CD4-positive, alpha-beta T cell (primary cell): ENCODE measurements at regions not wholly inside any gene's neighbourhood (a gene's known extent, or its start where the extent isn't known, plus 50 kb on each side); places are given as distances from the start of the nearest gene placed in this dataset.

Experiments
- ATAC-seq: fragments of 200-7000 bp; cut with Tn5 transposase; one replicate; pipeline ENCODE4 v1.10.0; 2022; ENCODE audit warnings: mild to moderate bottlenecking; ENCODE audit not compliant: poor library complexity
- CTCF ChIA-PET: fragments of 350-600 bp; sonication (Branson Sonifier 250); formaldehyde crosslinking; loops from one replicate; lab custom pipeline; 2021; ENCODE audit warnings: antibody characterized with exemption, inconsistent platforms; lab: Charles Lee
- POLR2A ChIA-PET: fragments of 350-600 bp; sonication (Branson Sonifier 250); formaldehyde crosslinking; loops from one replicate; lab custom pipeline; 2021; ENCODE audit warnings: antibody characterized with exemption, inconsistent platforms; lab: Charles Lee
- DNase-seq, 14 experiments: peaks; one replicate each; pipeline ENCODE4 v3.0.0-alpha.2; 2013 to 2020; ENCODE audit warnings: mixed read lengths in 2 of 14
- H3K27ac ChIP-seq, 2 donors: one replicate each; pipeline versions ENCODE4 v1.5.1 to v1.7.0; 2013; ENCODE audit warnings: low read length in 2 of 2, low read depth in 1 of 2, mild to moderate bottlenecking in 1 of 2
- H3K27me3 ChIP-seq, 2 experiments: 1 replicate in 1 of 2; 2 replicates in 1 of 2; pipeline versions ENCODE4 v1.6.1 to v1.7.0; 2013; ENCODE audit warnings: low read length in 2 of 2, control low read depth in 1 of 2, mild to moderate bottlenecking in 1 of 2, moderate library complexity in 1 of 2; ENCODE audit not compliant: insufficient read depth in 2 of 2, control insufficient read depth in 1 of 2
- H3K36me3 ChIP-seq: one replicate; pipeline ENCODE4 v1.6.1; 2013; ENCODE audit warnings: low read length, control low read depth; ENCODE audit not compliant: insufficient read depth
- H3K4me1 ChIP-seq: one replicate; pipeline ENCODE4 v1.6.1; 2013; ENCODE audit warnings: low read length, control low read depth; ENCODE audit not compliant: insufficient read depth
- H3K4me3 ChIP-seq: one replicate; pipeline ENCODE4 v1.5.1; 2013; ENCODE audit warnings: mild to moderate bottlenecking, low read length, moderate library complexity
- H3K9me3 ChIP-seq, 2 experiments: 1 replicate in 1 of 2; 2 replicates in 1 of 2; pipeline versions ENCODE4 v1.6.1 to v1.7.0; 2013; ENCODE audit warnings: low read length in 2 of 2, mild to moderate bottlenecking in 2 of 2, control low read depth in 1 of 2, moderate library complexity in 1 of 2; ENCODE audit not compliant: control insufficient read depth in 1 of 2, insufficient read depth in 1 of 2
- H3K27ac Mint-ChIP-seq: one replicate; pipeline ENCODE4 v1.8.0; 2020; ENCODE audit warnings: mixed read lengths
- H3K27me3 Mint-ChIP-seq: one replicate; pipeline ENCODE4 v1.8.0; 2021; ENCODE audit warnings: mixed read lengths
- H3K36me3 Mint-ChIP-seq: one replicate; pipeline ENCODE4 v1.8.0; 2021; ENCODE audit warnings: low read depth, mixed read lengths
- H3K4me1 Mint-ChIP-seq: one replicate; pipeline ENCODE4 v1.8.0; 2021; ENCODE audit warnings: low read depth, mixed read lengths
- H3K4me3 Mint-ChIP-seq: one replicate; pipeline ENCODE4 v1.8.0; 2020; ENCODE audit warnings: mild to moderate bottlenecking, mixed read lengths
- H3K9me3 Mint-ChIP-seq: one replicate; pipeline ENCODE4 v1.8.0; 2020; ENCODE audit warnings: mixed read lengths
- CTCF ChIP-seq: fragments of 200-600 bp; IDR thresholded peaks from one replicate; pipeline ENCODE4 v1.8.0; 2022; ENCODE audit warnings: antibody characterized with exemption, mild to moderate bottlenecking
- intact Hi-C, 2 experiments: fragments of 100-400 bp; cut with DNase I in 1 of 2; cut with micrococcal nuclease in 1 of 2; formaldehyde crosslinking; loops; one replicate each; pipeline versions ENCODE4 v1.15.1 to v1.9.0; 2023 to 2025; cut with DNase I, micrococcal nuclease

- H3K4me1 ChIP-seq: no peaks in the 10 kb centered on the region
- no peaks in the 10 kb centered on the region for H3K27me3 Mint-ChIP-seq
- no peaks in the 10 kb centered on the region for H3K27me3 ChIP-seq
- no peak overlapping the region for H3K27ac Mint-ChIP-seq
- no peaks in the 10 kb centered on the region for H3K9me3 ChIP-seq
- no peak overlapping the region for H3K4me3 Mint-ChIP-seq
- no peaks in the 10 kb centered on the region for H3K9me3 Mint-ChIP-seq
- no peak overlapping the region for H3K27ac ChIP-seq
- H3K36me3 ChIP-seq: no peaks in the 10 kb centered on the region
- no peak for TF ChIP-seq CTCF
- ChIA-PET POLR2A (no interaction called here), CTCF (no interaction called here)
- no peaks in the 10 kb centered on the region for H3K36me3 Mint-ChIP-seq
- H3K4me3 ChIP-seq: no peak overlapping the region
- DNase-seq (no peak), ATAC-seq (no peak)
- intact Hi-C loops: no loop called here
- H3K4me1 Mint-ChIP-seq: no peaks in the 10 kb centered on the region
These were observed 114.9 kb upstream of the PLXNA4 start for GRCh38 chr7:132691201-132691600.

DNA sequence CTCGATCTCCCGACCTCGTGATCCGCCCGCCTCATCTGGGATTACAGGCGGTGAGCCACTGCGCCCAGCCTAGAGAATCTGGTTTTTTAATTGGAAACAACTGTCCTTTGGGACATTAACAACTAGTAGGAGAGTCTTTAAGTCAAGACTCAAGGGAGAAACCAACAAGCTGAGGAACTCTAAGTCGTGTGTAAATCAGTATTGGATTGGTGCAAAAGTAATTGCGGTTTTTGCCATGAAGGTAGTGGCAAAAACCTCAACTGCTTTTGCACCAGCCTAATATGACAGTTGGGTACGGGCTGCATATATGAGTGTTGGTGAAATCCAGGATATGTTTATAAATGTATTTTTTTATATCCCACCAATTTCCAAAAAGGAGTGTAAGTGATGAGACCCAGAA is 113.9 kb upstream of the PLXNA4 start:
- Mint-ChIP-seq H3K4me3 (no peak overlapping the region), H3K27ac (no peak overlapping the region), H3K9me3 (no peaks in the 10 kb centered on the region), H3K27me3 (no peaks in the 10 kb centered on the region), H3K4me1 (no peaks in the 10 kb centered on the region), H3K36me3 (no peaks in the 10 kb centered on the region)
- Histone ChIP-seq H3K4me1 (no peaks in the 10 kb centered on the region), H3K36me3 (no peaks in the 10 kb centered on the region), H3K27ac (no peak overlapping the region), H3K27me3 (peaks cover 0 to 3% of the 10 kb centered on the region in 2 experiments), H3K4me3 (no peak overlapping the region), H3K9me3 (no peaks in the 10 kb centered on the region)
- DNase-seq: no peak
- ChIA-PET POLR2A (no interaction called here), CTCF (no interaction called here)
- TF ChIP-seq CTCF: no peak
- ATAC-seq: no peak
- intact Hi-C loops: no loop called here

DNA sequence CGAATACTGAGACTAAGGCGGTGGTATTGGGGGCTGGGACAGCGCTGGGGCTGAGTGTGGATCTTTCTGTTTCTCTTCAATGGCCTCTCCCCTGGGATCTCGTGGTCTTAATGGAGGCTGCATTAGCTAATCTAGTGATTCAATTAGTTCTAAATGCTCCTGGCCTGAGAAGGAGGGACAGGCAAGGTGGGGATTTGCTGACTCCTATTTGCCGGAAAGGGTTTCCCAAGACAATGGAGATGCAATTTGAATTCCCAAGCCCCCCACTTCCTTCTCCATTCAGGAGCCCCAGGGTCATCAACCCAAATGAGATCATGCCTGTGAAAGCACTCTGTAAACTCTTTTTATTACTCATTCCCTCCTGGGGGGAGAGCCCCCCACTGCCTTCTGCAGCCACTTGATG is 111.7 kb upstream of the PLXNA4 start:
- Histone ChIP-seq H3K9me3 (no peaks in the 10 kb centered on the region), H3K27me3 (peaks cover 0 to 3% of the 10 kb centered on the region in 2 experiments), H3K4me3 (no peak overlapping the region), H3K27ac (no peak overlapping the region), H3K4me1 (no peaks in the 10 kb centered on the region), H3K36me3 (no peaks in the 10 kb centered on the region)
- CTCF ChIA-PET: no interaction called here
- Mint-ChIP-seq H3K36me3 (no peaks in the 10 kb centered on the region), H3K4me3 (no peak overlapping the region), H3K9me3 (no peaks in the 10 kb centered on the region), H3K4me1 (no peaks in the 10 kb centered on the region), H3K27me3 (no peaks in the 10 kb centered on the region), H3K27ac (no peak overlapping the region)
- POLR2A ChIA-PET: no interaction called here
- intact Hi-C loops: no loop called here
- DNase-seq (no peak), ATAC-seq (no peak)
- TF ChIP-seq CTCF: no peak
